K562 (cell line): ENCODE measurements at regions not wholly inside any gene's neighbourhood (a gene's known extent, or its start where the extent isn't known, plus 50 kb on each side); places are given as distances from the start of the nearest gene placed in this dataset.
A peak's percentile ranks its signal among the peaks of the same experiment; 100 is the strongest.

Experiments used
- ATAC-seq: fragments of 200-7000 bp; cut with Tn5 transposase; 3 replicates; pipeline ENCODE4 v1.9.1; 2020; ENCODE audit warnings: moderate library complexity
- BruUV-seq: library from RNA; stranded (reverse); fragments of 400-500 nt; replicated peaks from 2 replicates; lab custom pipeline; 2021; lab: Mats Ljungman, UMichigan
- CTCF ChIA-PET: fragments of 300-600 bp; formaldehyde crosslinking; extraction: SDS; loops from one replicate; lab custom pipeline; 2021; ENCODE audit warnings: low intra/inter-chr PET ratio; lab: Yijun Ruan, JAX
- POLR2A ChIA-PET: fragments of 300-600, 350-650 bp; sonication (Branson Sonifier 250); formaldehyde crosslinking; extraction: SDS; loops from one replicate; lab custom pipeline; 2021; ENCODE audit warnings: antibody characterized with exemption, inconsistent platforms; lab: Yijun Ruan, JAX
- DNase-seq, 4 experiments: peaks; one replicate each; pipeline versions ENCODE4 v3.0.0 to v3.0.0-alpha.2; 2011 to 2018; ENCODE audit warnings: low spot score in 3 of 4, mixed read lengths in 3 of 4; ENCODE audit errors: extremely low read depth in 1 of 4
- FAIRE-seq: peaks from 2 replicates; lab custom pipeline; 2011; peaks lifted over from hg19 to GRCh38; lab: Jason Lieb, UNC
- H2AFZ ChIP-seq: 2 replicates; pipeline ENCODE4 v1.6.0; 2011; ENCODE audit warnings: low read depth, low read length, control low read depth, inconsistent platforms
- H3K27ac ChIP-seq: fragments of 200-600 bp; 3 replicates; pipeline ENCODE4 v1.8.0; 2011; ENCODE audit warnings: low read depth, mild to moderate bottlenecking, control low read depth, inconsistent platforms, low read length, moderate library complexity, mixed read lengths; ENCODE audit errors: extremely low read depth
- H3K27me3 ChIP-seq, 2 experiments: fragments of 300-600 bp in 1 of 2; 2 replicates in 1 of 2; 3 replicates in 1 of 2; pipeline versions ENCODE4 v1.6.0 to v1.8.0; 2011; ENCODE audit warnings: inconsistent platforms in 2 of 2, low read length in 2 of 2, mild to moderate bottlenecking in 1 of 2, mixed read lengths in 1 of 2, moderate library complexity in 1 of 2; ENCODE audit not compliant: control insufficient read depth in 2 of 2, insufficient read depth in 2 of 2
- H3K36me3 ChIP-seq: fragments of 300-600 bp; 3 replicates; pipeline ENCODE4 v1.8.0; 2011; ENCODE audit warnings: mild to moderate bottlenecking, low read length, inconsistent platforms; ENCODE audit not compliant: control insufficient read depth, insufficient read depth
- H3K4me1 ChIP-seq, 2 experiments: fragments of 200-600 bp in 1 of 2; replicated peaks in 1 of 2; 2 replicates in 1 of 2; 3 replicates in 1 of 2; pipeline versions ENCODE4 v1.5.1 to v1.8.0; 2011; ENCODE audit warnings: inconsistent platforms in 2 of 2, low read length in 2 of 2, mild to moderate bottlenecking in 1 of 2, mixed read lengths in 1 of 2, moderate library complexity in 1 of 2; ENCODE audit not compliant: control insufficient read depth in 2 of 2, insufficient read depth in 2 of 2
- H3K4me2 ChIP-seq: 2 replicates; pipeline ENCODE4 v1.6.1; 2011; ENCODE audit warnings: low read length, control low read depth, inconsistent platforms, mixed read lengths; ENCODE audit not compliant: insufficient read depth
- H3K4me3 ChIP-seq: fragments of 200-600 bp; sonication (generic), shearing (Covaris generic); 2 replicates; pipeline ENCODE4 v1.5.1; 2016; ENCODE audit warnings: control low read depth, inconsistent platforms
- H3K79me2 ChIP-seq: fragments of 200-600 bp; 3 replicates; pipeline ENCODE4 v1.8.0; 2011; ENCODE audit warnings: low read length, inconsistent platforms; ENCODE audit not compliant: control insufficient read depth, insufficient read depth
- H3K9ac ChIP-seq, 2 experiments: 2 replicates each; pipeline versions ENCODE4 v1.6.0 to v1.6.1; 2011; ENCODE audit warnings: low read depth in 2 of 2, low read length in 2 of 2, control low read depth in 1 of 2, inconsistent platforms in 1 of 2, mild to moderate bottlenecking in 1 of 2, mixed read lengths in 1 of 2; ENCODE audit not compliant: insufficient read depth in 1 of 2
- H3K9me1 ChIP-seq: one replicate; pipeline ENCODE4 v1.6.0; 2011; ENCODE audit warnings: inconsistent platforms, mild to moderate bottlenecking, low read length, moderate library complexity; ENCODE audit not compliant: control insufficient read depth, insufficient read depth
- H3K9me3 ChIP-seq: replicated peaks from 2 replicates; pipeline ENCODE4 v1.5.1; 2011; ENCODE audit warnings: low read depth, low read length, inconsistent platforms; ENCODE audit not compliant: control insufficient read depth, insufficient read depth
- H4K20me1 ChIP-seq: replicated peaks from 2 replicates; pipeline ENCODE4 v1.6.1; 2011; ENCODE audit warnings: low read length, inconsistent platforms, mixed read lengths; ENCODE audit not compliant: control insufficient read depth, insufficient read depth
- BACH1 ChIP-seq: fragments of 200-800 bp; sonication (Bioruptor generic); IDR thresholded peaks from 2 replicates; pipeline ENCODE4 v1.6.1; 2016; ENCODE audit warnings: missing genetic modification characterization, missing compliant biosample characterization
- C11orf30 ChIP-seq: fragments of 450-650 bp; IDR thresholded peaks from 2 replicates; pipeline ENCODE4 v1.6.1; 2016; ENCODE audit warnings: low read depth, mild to moderate bottlenecking
- CBX1 ChIP-seq: sonication (generic); IDR thresholded peaks from 2 replicates; pipeline ENCODE4 v1.6.1; 2016; ENCODE audit warnings: antibody characterized with exemption, low read depth, mild to moderate bottlenecking
- MAFG ChIP-seq: fragments of 450-650 bp; conservative IDR thresholded peaks from 2 replicates; pipeline ENCODE4 v1.6.1; 2016; ENCODE audit warnings: missing genetic modification characterization, missing compliant biosample characterization
- MAFK ChIP-seq: IDR thresholded peaks from 2 replicates; pipeline ENCODE4 v1.6.1; 2011; ENCODE audit warnings: low read length, improper control_type of control experiment
- NFE2 ChIP-seq: IDR thresholded peaks from 2 replicates; pipeline ENCODE4 v1.6.1; 2014; ENCODE audit warnings: antibody characterized with exemption, low read depth
- SMARCC2 ChIP-seq: fragments of 450-650 bp; IDR thresholded peaks from 2 replicates; pipeline ENCODE4 v1.6.1; 2017; ENCODE audit warnings: antibody characterized with exemption, moderate library complexity, mild to moderate bottlenecking, low read depth
- ZC3H4 ChIP-seq: sonication (generic); formaldehyde crosslinking; IDR thresholded peaks from 2 replicates; pipeline ENCODE4 v1.9.0; 2021; ENCODE audit warnings: missing genetic modification reagents, borderline replicate concordance
- ZNF316 ChIP-seq: fragments of 450-650 bp; IDR thresholded peaks from 2 replicates; pipeline ENCODE4 v1.6.1; 2016
- WGBS: fragments of 100-300 bp; shearing (Covaris generic); methylation state at CpG from one replicate; pipeline ENCODE4 v1.1.6; 2016; ENCODE audit warnings: low coverage, mixed read lengths; ENCODE audit not compliant: insufficient coverage; ENCODE audit errors: missing lambda C conversion rate; 5-methylcytosine and 5-hydroxymethylcytosine counted together
- in situ Hi-C: fragments of 300-500 bp; cut with MboI; formaldehyde crosslinking; loops from 4 replicates; pipeline ENCODE4 v1.15.0; 2018; ENCODE audit warnings: inconsistent platforms, mixed read lengths
- intact Hi-C: fragments of 100-400 bp; cut with micrococcal nuclease; formaldehyde crosslinking; loops from 2 replicates; pipeline ENCODE4 v1.14.2; 2022

- Histone ChIP-seq H3K36me3 (no peaks in the 10 kb centered on the region), H4K20me1 (no peaks in the 10 kb centered on the region), H3K4me3 (no peak overlapping the region), H3K27ac (no peak overlapping the region), H3K9me3 (no peaks in the 10 kb centered on the region), H3K27me3 (peaks cover 0 to 29% of the 10 kb centered on the region in 2 experiments; a peak in 3 of 5 replicates), H3K4me1 (no peaks in the 10 kb centered on the region; a peak in 1 of 5 replicates), H3K9me1 (no peaks in the 10 kb centered on the region), H3K79me2 (no peaks in the 10 kb centered on the region), H2AFZ (no peak overlapping the region), H3K4me2 (no peak overlapping the region), H3K9ac (no peak overlapping the region)
- FAIRE-seq (no peak), DNase-seq (no peak), ATAC-seq (no peak)
- BruUV-seq: no TSS peak
- POLR2A ChIA-PET: no interaction called here
- intact Hi-C loops: no loop called here
- WGBS: 3% methylated on average over 12 of the region's 13 CpGs
- no peak for TF ChIP-seq ZC3H4 (CRISPR knock-in tag)
- in situ Hi-C loops: no loop called here
- CTCF ChIA-PET: no interaction called here
Measured at GRCh38 chr22:49086181-49086580, 741.5 kb downstream of the BRD1 start.

- Histone ChIP-seq H3K4me3 (no peak overlapping the region), H3K9me1 (no peaks in the 10 kb centered on the region), H3K9me3 (no peaks in the 10 kb centered on the region), H3K27ac (no peak overlapping the region), H4K20me1 (no peaks in the 10 kb centered on the region), H3K4me1 (no peaks in the 10 kb centered on the region; a peak in 1 of 5 replicates), H3K4me2 (no peak overlapping the region), H3K36me3 (no peaks in the 10 kb centered on the region), H3K27me3 (peaks cover 0 to 12% of the 10 kb centered on the region in 2 experiments; a peak in 2 of 5 replicates), H3K79me2 (no peaks in the 10 kb centered on the region), H3K9ac (no peak overlapping the region), H2AFZ (no peak overlapping the region)
- ChIA-PET CTCF (no interaction called here), POLR2A (no interaction called here)
- in situ Hi-C loops: no loop called here
- TF ChIP-seq MAFG (tag) (peak; percentile 67), C11orf30 (peak; percentile 87), ZNF316 (peak; percentile 94), SMARCC2 (no peak), NFE2 (peak; percentile 58; the same call in 1 of the 2 replicates), CBX1 (no peak), MAFK (peak; percentile 29; the same call in 1 of the 2 replicates), BACH1 (tag) (peak; percentile 41; the same call in 1 of the 2 replicates)
- 2% methylated on average over 7 of the region's 8 CpGs for WGBS
- intact Hi-C loops: no loop called here
- ATAC-seq (no peak), FAIRE-seq (no peak), DNase-seq (peak in 3 of 4 experiments; percentile 12 to 20 (median 16))
- no TSS peak for BruUV-seq
Measured at GRCh38 chr22:49084206-49084605, 743.5 kb downstream of the BRD1 start.
